ENCODE measurements at regions not wholly inside any gene's neighbourhood (a gene's known extent, or its start where the extent isn't known, plus 50 kb on each side); places are given as distances from the start of the nearest gene placed in this dataset.

GRCh38 chr9:119611565-119611964 lies 242.3 kb upstream of the BRINP1 start:
- Histone ChIP-seq H3K27ac (ENCODE audit: low read depth, low read length, poor library complexity, severe bottlenecking) (no peak overlapping the region), H3K4me2 (ENCODE audit: low read length) (no peak overlapping the region), H4K20me1 (ENCODE audit: insufficient read depth, low read length) (no peaks in the 10 kb centered on the region), H3K36me3 (ENCODE audit: insufficient read depth, low read length) (no peaks in the 10 kb centered on the region), H3K9me3 (ENCODE audit: low read length) (no peaks in the 10 kb centered on the region), H3K4me1 (ENCODE audit: insufficient read depth, low read length, poor library complexity, severe bottlenecking) (no peaks in the 10 kb centered on the region), H2AFZ (ENCODE audit: low read length) (no peak overlapping the region), H3K9me2 (ENCODE audit: insufficient read depth, low read length) (no peaks in the 10 kb centered on the region), H3K79me2 (ENCODE audit: insufficient read depth, low read depth, low read length) (no peaks in the 10 kb centered on the region), H3K4me3 (ENCODE audit: low read depth, low read length, poor library complexity, severe bottlenecking) (no peak overlapping the region)
- DNase-seq (ENCODE audit: low spot score): no peak
- no TSS peak for BruUV-seq (replicated peaks)
- ChIA-PET CTCF (ENCODE audit: unreplicated experiment) (no interaction called here), POLR2A (no interaction called here)
- intact Hi-C loops (cut with micrococcal nuclease; ENCODE audit: unreplicated experiment): no loop called here
- TF ChIP-seq EZH2phosphoT487 (IDR thresholded peaks at IDR 0.05; ENCODE audit: borderline replicate concordance, low read depth, low read length): no peak
- no peak for TF ChIP-seq CTCF (conservative IDR thresholded peaks at IDR 0.05; ENCODE audit: low read length)

GRCh38 chr9:119609277-119609971 lies 240.2 kb upstream of the BRINP1 start:
- no peaks in the 10 kb centered on the region for H3K9me3 ChIP-seq (ENCODE audit: low read length)
- CTCF ChIA-PET (ENCODE audit: unreplicated experiment): no interaction called here
- no peak for TF ChIP-seq EZH2phosphoT487 (IDR thresholded peaks at IDR 0.05; ENCODE audit: borderline replicate concordance, low read depth, low read length)
- no peak for TF ChIP-seq CTCF (conservative IDR thresholded peaks at IDR 0.05; ENCODE audit: low read length)
- H3K36me3 ChIP-seq (ENCODE audit: insufficient read depth, low read length): no peaks in the 10 kb centered on the region
- no peaks in the 10 kb centered on the region for H3K4me1 ChIP-seq (ENCODE audit: insufficient read depth, low read length, poor library complexity, severe bottlenecking)
- no TSS peak for BruUV-seq (replicated peaks)
- no peak overlapping the region for H3K4me3 ChIP-seq (ENCODE audit: low read depth, low read length, poor library complexity, severe bottlenecking)
- H3K79me2 ChIP-seq (ENCODE audit: insufficient read depth, low read depth, low read length): no peaks in the 10 kb centered on the region
- intact Hi-C loops (cut with micrococcal nuclease; ENCODE audit: unreplicated experiment): no loop called here
- H3K9me2 ChIP-seq (ENCODE audit: insufficient read depth, low read length): no peaks in the 10 kb centered on the region
- no peak for DNase-seq (ENCODE audit: low spot score)
- H3K4me2 ChIP-seq (ENCODE audit: low read length): no peak overlapping the region
- no peak overlapping the region for H3K27ac ChIP-seq (ENCODE audit: low read depth, low read length, poor library complexity, severe bottlenecking)
- H4K20me1 ChIP-seq (ENCODE audit: insufficient read depth, low read length): no peaks in the 10 kb centered on the region
- H2AFZ ChIP-seq (ENCODE audit: low read length): no peak overlapping the region
- POLR2A ChIA-PET: interaction anchor here (0.7 kb wide), 1 partner anchor 25 kb away, joined by 3 read pairs; no protein-coding TSS in a partner anchor

- DNase-seq (ENCODE audit: low spot score): no peak
- no TSS peak for BruUV-seq (replicated peaks)
Observed at GRCh38 chr9:119601632-119602031, 232.4 kb upstream of the BRINP1 start.

More at GRCh38 chr9:119601632-119602031, 232.4 kb upstream of the BRINP1 start:
- H3K27ac ChIP-seq (ENCODE audit: low read depth, low read length, poor library complexity, severe bottlenecking): no peak overlapping the region
- no peaks in the 10 kb centered on the region for H3K9me2 ChIP-seq (ENCODE audit: insufficient read depth, low read length)
- no peak overlapping the region for H3K4me3 ChIP-seq (ENCODE audit: low read depth, low read length, poor library complexity, severe bottlenecking)
- H3K36me3 ChIP-seq (ENCODE audit: insufficient read depth, low read length): no peaks in the 10 kb centered on the region
- H4K20me1 ChIP-seq (ENCODE audit: insufficient read depth, low read length): no peaks in the 10 kb centered on the region
- TF ChIP-seq CTCF (conservative IDR thresholded peaks at IDR 0.05; ENCODE audit: low read length) (no peak), EZH2phosphoT487 (IDR thresholded peaks at IDR 0.05; ENCODE audit: borderline replicate concordance, low read depth, low read length) (no peak)
- H3K4me2 ChIP-seq (ENCODE audit: low read length): no peak overlapping the region
- no peak overlapping the region for H2AFZ ChIP-seq (ENCODE audit: low read length)
- intact Hi-C loops (cut with micrococcal nuclease; ENCODE audit: unreplicated experiment): no loop called here
- CTCF ChIA-PET (ENCODE audit: unreplicated experiment): no interaction called here
- H3K9me3 ChIP-seq (ENCODE audit: low read length): no peaks in the 10 kb centered on the region
- H3K79me2 ChIP-seq (ENCODE audit: insufficient read depth, low read depth, low read length): no peaks in the 10 kb centered on the region
- H3K4me1 ChIP-seq (ENCODE audit: insufficient read depth, low read length, poor library complexity, severe bottlenecking): no peaks in the 10 kb centered on the region
- POLR2A ChIA-PET: no interaction called here

Data from OCI-LY7 (cell line).